ENCODE measurements at regions not wholly inside any gene's neighbourhood (a gene's known extent, or its start where the extent isn't known, plus 50 kb on each side); places are given as distances from the start of the nearest gene placed in this dataset.

DNA sequence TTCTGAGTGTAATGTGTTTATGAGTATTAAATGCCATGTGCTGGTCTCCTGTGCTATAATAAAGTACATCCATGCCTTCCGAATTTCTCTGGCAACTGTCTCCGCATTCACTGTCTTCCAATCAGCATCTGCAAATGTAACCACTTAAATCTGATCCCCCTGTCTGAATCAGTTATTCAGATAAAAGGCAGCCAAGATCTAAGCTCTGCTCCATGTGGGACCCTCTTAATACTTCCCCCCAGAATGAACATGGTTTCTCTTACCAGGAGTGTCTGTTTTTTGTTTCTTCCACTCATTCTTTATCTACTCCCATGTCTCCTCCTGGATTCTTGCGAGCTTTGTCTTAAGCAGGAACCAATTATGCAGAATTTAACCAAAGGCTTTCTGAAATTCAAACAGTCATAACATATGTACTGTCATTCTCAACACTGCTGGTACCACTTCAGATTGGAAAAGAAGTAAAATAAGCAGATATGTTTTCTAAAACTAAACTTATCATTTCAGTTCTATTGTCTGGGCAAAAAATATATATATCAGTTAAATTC lies 996.7 kb upstream of the FLRT2 start:
- TF ChIP-seq, protein P1, sequence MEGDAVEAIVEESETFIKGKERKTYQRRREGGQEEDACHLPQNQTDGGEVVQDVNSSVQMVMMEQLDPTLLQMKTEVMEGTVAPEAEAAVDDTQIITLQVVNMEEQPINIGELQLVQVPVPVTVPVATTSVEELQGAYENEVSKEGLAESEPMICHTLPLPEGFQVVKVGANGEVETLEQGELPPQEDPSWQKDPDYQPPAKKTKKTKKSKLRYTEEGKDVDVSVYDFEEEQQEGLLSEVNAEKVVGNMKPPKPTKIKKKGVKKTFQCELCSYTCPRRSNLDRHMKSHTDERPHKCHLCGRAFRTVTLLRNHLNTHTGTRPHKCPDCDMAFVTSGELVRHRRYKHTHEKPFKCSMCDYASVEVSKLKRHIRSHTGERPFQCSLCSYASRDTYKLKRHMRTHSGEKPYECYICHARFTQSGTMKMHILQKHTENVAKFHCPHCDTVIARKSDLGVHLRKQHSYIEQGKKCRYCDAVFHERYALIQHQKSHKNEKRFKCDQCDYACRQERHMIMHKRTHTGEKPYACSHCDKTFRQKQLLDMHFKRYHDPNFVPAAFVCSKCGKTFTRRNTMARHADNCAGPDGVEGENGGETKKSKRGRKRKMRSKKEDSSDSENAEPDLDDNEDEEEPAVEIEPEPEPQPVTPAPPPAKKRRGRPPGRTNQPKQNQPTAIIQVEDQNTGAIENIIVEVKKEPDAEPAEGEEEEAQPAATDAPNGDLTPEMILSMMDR (IDR thresholded peaks at IDR 0.05; ENCODE audit: low read length), result no peak
- TF ChIP-seq EZH2 (IDR thresholded peaks at IDR 0.05; ENCODE audit: borderline replicate concordance, low read length), result no peak
